ENCODE measurements at regions not wholly inside any gene's neighbourhood (a gene's known extent, or its start where the extent isn't known, plus 50 kb on each side); places are given as distances from the start of the nearest gene placed in this dataset.

GRCh38 chr6:167549213-167549612, 224.3 kb downstream of the TTLL2 start (continued):
- TF ChIP-seq USF2 (IDR thresholded peaks at IDR 0.05; ENCODE audit: low read depth, low read length) (peak; percentile 70), USF2 (CRISPR knock-in tag; IDR thresholded peaks at IDR 0.05; ENCODE audit: borderline replicate concordance) (peak; percentile 72; the same call in 1 of the 2 replicates), TFDP2 (CRISPR knock-in tag; IDR thresholded peaks at IDR 0.05) (no peak), ZNF576 (CRISPR knock-in tag; IDR thresholded peaks at IDR 0.05) (no peak), GATAD2A (CRISPR knock-in tag; IDR thresholded peaks at IDR 0.05) (0 out of 2 replicates have a peak, but pooled peaks have one; percentile 31), MLXIP (CRISPR knock-in tag; IDR thresholded peaks at IDR 0.05; ENCODE audit: borderline replicate concordance) (peak; percentile 59; the same call in 1 of the 2 replicates), MAX (IDR thresholded peaks at IDR 0.05) (peak; percentile 67; the same call in 1 of the 2 replicates), TFE3 (CRISPR knock-in tag; IDR thresholded peaks at IDR 0.05) (peak; percentile 74), MED1 (CRISPR knock-in tag; IDR thresholded peaks at IDR 0.05) (0 out of 2 replicates have a peak, but pooled peaks have one; percentile 19), ZNF7 (CRISPR knock-in tag; IDR thresholded peaks at IDR 0.05) (no peak), ESRRA (CRISPR knock-in tag; IDR thresholded peaks at IDR 0.05; ENCODE audit: low read depth) (no peak), SAP130 (CRISPR knock-in tag; IDR thresholded peaks at IDR 0.05; ENCODE audit: low read depth) (peak; percentile 38; the same call in 1 of the 2 replicates), ZNF687 (CRISPR knock-in tag; IDR thresholded peaks at IDR 0.05) (peak; percentile 30)
